Islet of Langerhans (tissue), 1 donor: ENCODE measurements at regions not wholly inside any gene's neighbourhood (a gene's known extent, or its start where the extent isn't known, plus 50 kb on each side); places are given as distances from the start of the nearest gene placed in this dataset.

Source experiments
- FAIRE-seq: peaks from one replicate; lab custom pipeline; 2011; peaks lifted over from hg19 to GRCh38; lab: Jason Lieb, UNC

DNA sequence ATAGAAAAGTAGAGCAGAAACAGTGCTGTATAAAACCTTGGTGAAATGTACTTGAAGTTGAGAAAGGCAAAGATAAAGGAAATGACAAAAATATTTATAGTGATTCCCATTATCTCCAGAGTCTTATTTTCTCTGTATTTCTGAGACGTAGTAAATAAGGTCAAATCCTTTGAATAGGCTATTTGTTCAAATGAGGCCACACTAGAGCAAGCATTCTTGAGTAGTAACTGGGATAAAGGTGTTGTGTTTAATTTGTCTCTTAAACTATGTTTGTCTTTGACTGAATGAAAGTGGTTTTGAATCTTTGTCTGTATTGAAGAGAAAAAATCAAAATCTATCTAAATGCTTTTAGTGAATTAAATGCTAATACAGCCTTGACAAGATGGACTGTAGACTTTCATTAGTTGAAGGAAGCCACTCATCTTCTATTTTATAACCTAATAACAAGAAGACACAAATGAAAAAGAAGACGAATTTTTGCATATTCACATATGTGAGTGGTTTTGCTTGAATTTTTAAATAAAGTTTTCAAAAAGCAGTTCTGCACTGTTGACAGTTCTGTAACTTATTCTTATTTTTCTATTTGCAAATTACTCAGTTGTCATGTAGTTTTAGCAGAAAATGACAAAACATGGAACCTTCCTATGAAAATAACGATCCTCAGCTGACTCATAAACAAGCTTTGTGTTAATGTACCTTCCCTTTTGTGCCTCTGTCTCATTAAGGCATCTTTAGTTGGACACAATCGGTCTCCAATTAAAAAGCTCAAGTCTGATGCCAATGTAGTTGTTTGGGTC lies 94.8 kb upstream of the PCDH18 start:
- FAIRE-seq: no peak

DNA sequence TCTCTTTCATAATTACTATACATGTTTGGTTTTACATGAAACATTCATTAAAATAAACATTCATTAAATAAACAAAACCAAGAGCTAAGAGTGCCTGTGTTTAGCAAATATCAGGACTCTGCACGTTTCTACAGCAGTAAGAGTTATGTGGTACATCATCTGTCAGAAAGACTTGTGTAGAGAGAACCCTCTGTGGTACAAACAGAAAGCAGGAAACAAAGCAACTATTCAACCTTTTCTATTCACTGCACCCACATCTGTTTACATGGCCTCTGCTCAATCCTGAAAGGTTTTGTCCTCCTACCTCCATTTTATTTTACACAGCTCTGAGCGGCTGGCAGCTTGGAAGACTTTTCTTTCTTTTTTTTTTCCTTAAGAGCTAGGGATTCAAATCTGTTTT lies 90.7 kb upstream of the PCDH18 start:
- no peak for FAIRE-seq

DNA sequence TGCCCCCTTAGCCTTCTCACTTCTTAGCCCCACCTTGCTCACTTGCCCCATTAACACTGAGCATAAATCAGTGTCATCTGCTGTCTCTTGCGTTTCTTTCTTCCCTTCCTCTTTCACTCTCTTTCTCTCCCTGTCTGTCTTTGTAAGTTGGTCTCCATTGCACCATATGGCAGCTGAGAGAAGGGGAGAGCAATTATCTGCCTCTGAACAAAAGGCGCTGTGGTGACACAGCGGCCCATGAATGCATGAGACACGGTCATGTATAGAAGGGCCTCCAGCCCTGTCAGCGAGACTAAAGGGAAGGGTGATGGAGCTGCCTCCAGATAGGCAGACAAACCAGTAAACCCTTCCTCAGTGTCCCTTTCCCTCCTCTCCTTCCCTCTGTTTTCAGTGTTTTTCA lies 88.8 kb upstream of the PCDH18 start:
- no peak for FAIRE-seq

DNA sequence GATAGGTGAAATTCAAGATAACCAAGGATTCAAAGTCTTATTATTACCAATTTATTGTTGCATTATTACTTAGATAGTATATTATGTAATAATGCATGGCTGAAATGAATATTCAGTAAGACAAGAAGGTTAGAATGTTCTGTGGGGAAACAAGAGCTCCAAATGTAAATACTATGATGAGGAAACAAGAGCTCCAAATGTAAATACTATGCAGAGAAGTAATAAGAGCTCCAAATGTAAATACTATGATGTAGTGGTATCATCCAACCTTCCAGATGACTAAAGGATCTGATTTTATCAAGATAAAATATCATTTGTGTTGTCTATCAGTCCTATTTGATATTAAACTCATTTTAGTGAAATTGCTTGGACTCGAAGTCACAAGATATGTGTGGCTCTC lies 82.2 kb upstream of the PCDH18 start:
- no peak for FAIRE-seq

DNA sequence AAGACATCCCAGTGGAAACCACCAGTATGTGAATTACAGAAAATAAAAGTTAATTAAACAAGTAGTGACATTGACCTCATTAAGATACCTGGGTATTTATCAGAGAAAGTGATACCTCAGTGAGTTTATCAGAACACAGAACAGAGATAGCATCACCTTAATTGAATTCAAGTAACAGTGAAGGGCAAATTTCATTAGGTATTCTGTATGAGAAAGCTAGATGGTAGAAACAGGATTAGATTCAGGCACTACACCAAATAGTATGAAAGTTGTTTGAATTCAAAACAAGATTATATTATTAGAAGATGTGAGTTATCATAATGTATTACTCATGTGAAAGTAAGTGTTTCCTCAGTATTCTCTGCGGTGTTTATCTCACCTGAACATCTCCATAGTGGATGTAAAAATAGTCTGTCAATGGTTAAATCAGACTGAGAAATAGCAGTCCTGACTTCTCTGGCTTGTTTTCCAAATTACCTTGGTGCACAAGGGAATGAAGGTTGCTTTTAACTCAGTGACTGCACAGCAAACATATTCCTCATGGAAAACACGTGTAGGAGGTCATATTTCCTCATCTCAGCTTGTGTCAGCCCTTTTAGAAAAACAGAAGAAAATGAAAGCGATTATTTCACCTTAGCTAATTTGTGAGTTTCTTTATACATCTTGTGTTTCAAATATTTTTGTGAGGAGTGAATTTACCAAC lies 79.9 kb upstream of the PCDH18 start:
- FAIRE-seq: no peak

DNA sequence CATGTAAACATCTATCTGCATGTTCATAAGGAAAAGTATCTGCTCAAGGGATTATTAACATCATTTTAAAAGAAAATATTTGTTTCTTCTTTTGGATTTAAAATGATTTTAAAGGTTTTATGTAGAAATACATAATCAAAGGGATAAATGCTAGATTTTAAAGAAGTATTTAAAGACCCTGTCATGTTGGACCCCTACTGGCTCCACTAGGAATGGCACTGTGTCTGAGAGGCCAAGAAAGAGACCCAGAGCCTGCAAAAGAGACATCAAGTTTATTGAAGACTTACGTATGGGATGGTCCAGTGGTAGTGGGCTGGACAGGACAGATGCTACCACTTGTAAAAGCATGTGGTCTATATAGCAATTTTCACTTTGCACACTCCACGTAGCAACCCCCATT lies 78.7 kb upstream of the PCDH18 start:
- FAIRE-seq: no peak

DNA sequence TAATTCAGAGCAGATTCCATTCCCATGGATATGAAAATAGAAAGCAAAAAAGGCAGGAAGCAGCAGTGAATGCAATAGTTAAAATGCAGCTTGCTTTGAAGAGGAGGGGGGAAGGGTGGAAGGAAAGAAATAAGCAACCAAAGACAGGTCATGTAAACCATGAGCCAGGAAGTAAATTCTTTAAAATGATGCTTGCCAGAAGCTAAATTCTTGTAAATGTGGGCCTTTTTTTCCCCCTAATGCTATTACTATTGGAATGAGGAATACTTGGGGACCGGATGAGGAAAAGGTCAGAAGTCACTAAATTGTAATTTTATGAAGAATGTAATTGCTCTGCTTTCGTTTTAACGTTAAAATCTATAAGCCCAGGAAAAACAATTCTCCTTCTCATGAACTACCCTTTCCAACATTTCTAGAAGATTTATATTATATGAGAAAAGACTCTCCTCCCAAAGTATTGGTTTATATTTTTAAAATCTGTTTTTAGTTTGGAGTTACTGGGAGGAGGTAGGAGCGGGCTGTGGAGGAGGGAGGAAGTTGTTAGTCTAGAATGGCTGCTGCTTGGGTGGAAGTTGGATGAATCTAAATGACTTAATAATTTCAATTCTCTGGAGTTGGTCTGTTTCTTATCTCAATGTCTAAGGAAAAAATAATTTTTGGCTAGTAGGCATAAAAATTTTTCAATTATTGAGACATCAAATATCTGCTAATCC lies 77.6 kb upstream of the PCDH18 start:
- FAIRE-seq: no peak

DNA sequence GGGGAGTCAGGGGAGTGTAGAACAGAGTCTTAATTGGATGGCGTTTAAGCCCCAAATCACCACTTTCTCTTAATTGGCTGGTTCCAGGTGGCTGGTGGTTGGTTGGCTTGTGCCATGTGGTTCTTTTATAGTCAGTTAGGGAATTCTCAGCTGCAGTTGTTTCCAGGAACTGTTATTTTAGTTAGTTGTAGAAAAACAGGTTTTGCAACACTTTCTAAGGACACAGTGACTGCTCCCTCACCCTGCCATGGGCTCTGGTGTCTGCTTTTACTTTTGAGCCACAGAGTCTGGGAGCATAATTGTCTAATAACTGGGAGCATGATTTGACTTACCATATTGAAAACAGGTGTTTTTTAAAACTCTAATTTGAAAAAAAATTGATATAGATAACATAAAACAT lies 75.8 kb upstream of the PCDH18 start:
- no peak for FAIRE-seq

DNA sequence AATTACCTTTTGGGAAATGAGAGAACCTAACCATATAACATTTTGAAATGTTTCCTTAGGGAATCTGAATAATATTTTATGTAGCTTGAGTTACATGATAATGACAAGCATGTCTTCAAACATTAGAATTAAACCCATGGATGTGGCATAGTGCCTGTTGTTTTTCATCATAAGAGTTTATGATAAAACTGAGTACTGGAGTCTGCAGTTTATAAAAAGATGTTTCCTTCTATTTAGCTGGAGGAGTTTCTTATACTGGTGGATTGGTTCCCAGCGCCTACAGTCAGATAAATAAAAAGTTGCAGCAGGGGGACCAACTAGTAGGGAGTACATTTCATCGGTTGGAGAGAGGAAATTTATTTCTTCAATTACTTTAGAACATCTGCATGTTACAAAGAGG lies 70.1 kb upstream of the PCDH18 start:
- no peak for FAIRE-seq

DNA sequence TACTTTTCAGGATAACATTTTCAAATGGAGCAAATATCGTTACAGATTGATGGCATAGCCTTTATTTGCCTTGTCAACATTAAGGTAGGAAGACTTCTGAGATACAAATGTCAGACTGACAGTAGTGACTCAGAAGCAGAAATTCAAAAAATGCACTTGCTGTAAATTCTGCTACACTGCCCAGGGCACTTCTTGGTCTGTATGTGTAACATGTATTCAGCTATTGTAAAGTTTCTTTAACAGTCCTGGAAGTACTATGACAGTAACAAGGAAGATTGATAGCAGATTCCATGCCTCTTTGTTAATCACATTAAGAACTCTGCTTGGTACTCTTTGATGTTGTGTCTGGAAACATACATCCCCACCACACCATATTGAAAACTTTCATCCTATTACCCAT lies 69.6 kb upstream of the PCDH18 start:
- FAIRE-seq: no peak

DNA sequence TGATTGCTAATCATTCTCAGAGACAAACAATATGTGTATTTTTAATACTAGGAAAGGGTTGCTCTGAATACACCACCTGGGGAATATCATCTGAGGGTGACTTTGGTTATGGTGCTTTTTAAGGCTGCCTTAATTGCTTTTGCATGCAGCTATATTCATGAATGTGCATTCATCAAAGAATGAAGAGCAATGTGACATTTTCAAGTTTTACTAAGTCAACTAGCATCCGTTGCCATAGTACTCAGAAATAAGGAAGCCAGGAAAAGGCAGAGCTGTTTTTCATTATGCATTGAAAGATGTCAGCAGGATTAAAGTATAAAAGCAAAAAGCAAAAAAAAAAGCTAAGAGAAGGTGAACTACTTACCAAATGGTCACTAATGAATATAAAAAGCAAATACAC lies 67.4 kb upstream of the PCDH18 start:
- no peak for FAIRE-seq

DNA sequence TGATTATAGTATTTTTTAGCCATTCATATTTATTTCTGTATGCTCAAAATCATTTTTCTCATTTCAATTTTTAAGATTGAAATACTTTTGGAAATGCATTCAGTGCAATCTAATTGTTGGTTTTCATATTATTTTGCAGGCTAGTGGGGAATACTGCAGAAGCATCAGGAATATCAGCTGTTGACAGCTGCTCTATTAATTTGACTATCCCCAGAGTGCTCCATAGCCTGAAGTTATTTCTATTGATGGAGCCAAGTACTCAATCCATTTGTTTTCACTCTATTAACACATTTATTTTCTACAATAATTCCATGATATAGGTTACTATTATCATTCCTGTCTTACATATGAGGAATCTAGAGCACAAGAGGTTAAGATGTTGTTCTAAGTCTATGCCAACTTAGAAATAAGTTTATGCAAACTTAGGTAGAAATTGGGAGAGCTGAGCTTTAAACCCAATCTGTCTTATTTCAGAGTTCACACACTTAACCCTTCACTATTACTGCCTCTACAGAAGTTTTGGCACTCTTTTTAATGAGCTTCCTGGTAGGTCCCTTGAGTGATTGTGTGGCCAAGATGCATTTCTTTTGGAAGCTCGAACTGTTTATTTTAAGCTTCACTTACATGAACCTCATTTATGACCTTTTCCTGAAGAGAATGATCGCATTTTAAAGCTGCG lies 65.6 kb upstream of the PCDH18 start:
- FAIRE-seq: no peak

DNA sequence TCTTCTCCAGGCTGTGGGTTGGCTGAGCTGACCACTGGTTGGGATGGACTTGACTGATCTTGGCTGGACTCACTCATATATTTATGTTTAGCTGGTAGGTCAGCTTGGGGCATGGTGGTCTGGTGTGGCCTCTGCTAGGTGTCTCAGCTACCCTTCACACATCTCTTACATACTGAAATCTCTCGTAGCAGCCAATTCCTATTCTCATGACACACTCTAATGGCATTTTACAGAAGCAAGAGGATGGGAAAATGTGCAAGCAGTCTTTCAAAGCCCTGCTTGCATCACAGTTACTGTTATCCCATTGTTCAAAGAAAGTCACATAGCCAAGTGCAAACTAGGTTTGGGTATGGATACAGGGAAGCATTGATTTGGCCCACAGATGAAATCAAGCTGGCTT lies 55.5 kb upstream of the PCDH18 start:
- no peak for FAIRE-seq

DNA sequence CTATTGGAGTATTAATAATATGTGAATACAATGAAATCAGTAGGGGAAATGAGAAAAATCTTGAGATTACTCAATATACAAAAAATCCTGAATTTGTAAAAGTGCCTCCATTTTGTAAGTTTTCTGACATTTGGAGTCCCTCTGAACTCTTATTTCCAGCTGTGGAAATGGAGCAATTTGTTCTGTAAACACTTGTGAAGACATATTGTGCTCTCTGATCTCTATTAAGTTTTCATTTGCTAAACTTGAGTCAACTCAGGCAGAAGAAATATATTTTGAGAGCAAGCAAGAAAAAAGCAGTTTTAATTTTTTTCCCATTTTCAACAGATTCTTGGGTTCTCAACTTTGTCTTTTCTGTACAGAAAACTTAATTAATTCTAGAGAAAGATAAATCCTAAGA lies 51.4 kb upstream of the PCDH18 start:
- FAIRE-seq: no peak
